Gastrocnemius medialis (tissue), 4 donors: ENCODE measurements at regions not wholly inside any gene's neighbourhood (a gene's known extent, or its start where the extent isn't known, plus 50 kb on each side); places are given as distances from the start of the nearest gene placed in this dataset.

ENCODE experiments used
- CTCF ChIP-seq, 5 experiments: fragments of 450-650 bp in 3 of 5; fragments of 200-600 bp in 2 of 5; sonication (generic) in 2 of 5; IDR thresholded peaks in 4 of 5; conservative IDR thresholded peaks in 1 of 5; 1 replicate in 4 of 5; 2 replicates in 1 of 5; pipeline ENCODE4 v1.5.1; 2016 to 2019; ENCODE audit warnings: antibody characterized with exemption in 5 of 5, mild to moderate bottlenecking in 3 of 5, moderate library complexity in 3 of 5
- POLR2A ChIP-seq, 2 donors: fragments of 450-650 bp; IDR thresholded peaks; one replicate each; pipeline ENCODE4 v1.6.1; 2017; ENCODE audit warnings: antibody characterized with exemption in 2 of 2, mild to moderate bottlenecking in 2 of 2, moderate library complexity in 2 of 2

DNA sequence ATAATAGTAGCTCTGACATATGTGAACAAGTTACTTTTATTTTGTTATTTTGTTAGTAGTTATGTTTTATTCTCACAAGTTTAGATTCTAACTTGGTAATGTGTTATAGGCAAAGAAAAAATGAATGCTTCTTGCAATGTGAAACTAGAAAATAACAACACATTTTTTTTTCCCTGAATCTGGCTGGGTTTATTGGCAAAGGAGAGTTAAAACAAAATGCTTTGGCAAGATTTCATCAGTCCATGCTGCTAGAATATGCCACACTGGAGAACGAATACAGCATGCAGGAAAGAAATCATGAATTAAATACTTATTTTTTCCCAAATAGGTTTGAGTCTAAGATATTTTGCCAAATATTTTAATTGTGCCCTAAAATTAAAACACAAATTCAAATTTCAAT is 1048.1 kb upstream of the ACO1 start:
- TF ChIP-seq POLR2A (IDR thresholded peaks at IDR 0.05) (no peak), CTCF (IDR thresholded peaks at IDR 0.05 in 4 of 5, conservative IDR thresholded peaks at IDR 0.05 in 1 of 5) (no peak)
